Stimulated activated CD4-positive, alpha-beta T cell treated with anti-CD3 and anti-CD28 coated beads, Interleukin-15, amount 100 ng/mL, for 1 hour (primary cell): ENCODE measurements at regions not wholly inside any gene's neighbourhood (a gene's known extent, or its start where the extent isn't known, plus 50 kb on each side); places are given as distances from the start of the nearest gene placed in this dataset.

ENCODE experiments used
- DNase-seq, 2 donors: peaks; one replicate each; pipeline ENCODE4 v3.0.0-alpha.2; 2020; ENCODE audit warnings: low read depth in 1 of 2, low spot score in 1 of 2

- no peak for DNase-seq
These were observed 158.2 kb upstream of the PPP2R2B start for GRCh38 chr5:147036691-147037245.

GRCh38 chr5:147037515-147038205 lies 159.1 kb upstream of the PPP2R2B start:
- DNase-seq = no peak

GRCh38 chr5:147040856-147041255 lies 162.3 kb upstream of the PPP2R2B start:
- DNase-seq = no peak

GRCh38 chr5:147044572-147045273 lies 166.2 kb upstream of the PPP2R2B start:
- DNase-seq = no peak

GRCh38 chr5:147045290-147045689 lies 166.7 kb upstream of the PPP2R2B start:
- DNase-seq = no peak

GRCh38 chr5:147046281-147046680 lies 167.7 kb upstream of the PPP2R2B start:
- DNase-seq = no peak

GRCh38 chr5:147046894-147047293 lies 168.3 kb upstream of the PPP2R2B start:
- no peak for DNase-seq

GRCh38 chr5:147049764-147050163 lies 171.2 kb upstream of the PPP2R2B start:
- no peak for DNase-seq

- DNase-seq = no peak
These were observed 171.6 kb upstream of the PPP2R2B start for GRCh38 chr5:147050172-147050571.

GRCh38 chr5:147051193-147051592 lies 172.6 kb upstream of the PPP2R2B start:
- DNase-seq = no peak

GRCh38 chr5:147052519-147052918 lies 174.0 kb upstream of the PPP2R2B start:
- DNase-seq = no peak

- no peak for DNase-seq
These were observed 176.7 kb upstream of the PPP2R2B start for GRCh38 chr5:147055089-147055826.

- no peak for DNase-seq
These were observed 177.5 kb upstream of the PPP2R2B start for GRCh38 chr5:147055850-147056566.

GRCh38 chr5:147057051-147057450 lies 177.8 kb upstream of the STK32A start:
- no peak for DNase-seq

GRCh38 chr5:147061431-147061830 lies 173.4 kb upstream of the STK32A start:
- no peak for DNase-seq

- DNase-seq = no peak
These were observed 172.4 kb upstream of the STK32A start for GRCh38 chr5:147062427-147062826.

- no peak for DNase-seq
These were observed 170.9 kb upstream of the STK32A start for GRCh38 chr5:147063943-147064342.

GRCh38 chr5:147065071-147065470 lies 169.8 kb upstream of the STK32A start:
- DNase-seq = no peak

GRCh38 chr5:147068998-147069397 lies 165.8 kb upstream of the STK32A start:
- no peak for DNase-seq

- no peak for DNase-seq
These were observed 162.2 kb upstream of the STK32A start for GRCh38 chr5:147072622-147073021.

- no peak for DNase-seq
These were observed 161.7 kb upstream of the STK32A start for GRCh38 chr5:147073098-147073497.
